ENCODE measurements at regions not wholly inside any gene's neighbourhood (a gene's known extent, or its start where the extent isn't known, plus 50 kb on each side); places are given as distances from the start of the nearest gene placed in this dataset.

DNA sequence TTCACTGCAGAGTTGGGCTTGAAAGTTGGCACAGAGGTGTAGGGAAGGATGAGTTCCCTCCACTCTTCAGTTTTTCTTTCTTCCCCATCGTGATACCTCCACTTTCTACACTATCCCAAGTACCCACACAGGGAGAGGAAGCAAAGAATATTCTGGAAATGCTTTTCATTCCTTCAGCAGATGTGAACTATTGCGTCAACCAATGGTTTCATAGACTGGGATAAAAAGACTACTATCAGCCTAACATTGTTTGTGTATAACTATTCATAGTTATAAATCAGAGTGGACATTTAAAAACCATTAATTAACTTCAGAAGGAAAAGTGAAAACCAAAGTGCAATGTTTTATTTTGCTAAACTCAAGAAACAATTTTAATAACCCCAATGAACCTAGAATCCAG, 63.6 kb upstream of the MAMDC2 start:
- intact Hi-C loops (cut with DNase I) = no loop called here
- Histone ChIP-seq H3K36me3 (no peaks in the 10 kb centered on the region), H3K27ac (no peak overlapping the region), H3K9me3 (no peaks in the 10 kb centered on the region), H3K4me1 (no peaks in the 10 kb centered on the region), H3K27me3 (no peaks in the 10 kb centered on the region), H3K4me3 (no peak overlapping the region)
- DNase-seq (ENCODE audit: low spot score in 2 of 2) = no peak
- TF ChIP-seq CTCF (IDR thresholded peaks at IDR 0.05) = no peak

GRCh38 chr9:69980591-69980990, 63.1 kb upstream of the MAMDC2 start:
- H3K4me3 ChIP-seq = no peak overlapping the region
- no peak overlapping the region for H3K27ac ChIP-seq
- DNase-seq (ENCODE audit: low spot score in 2 of 2) = no peak
- TF ChIP-seq CTCF (IDR thresholded peaks at IDR 0.05) = no peak
- intact Hi-C loops (cut with DNase I) = no loop called here
- no peaks in the 10 kb centered on the region for H3K9me3 ChIP-seq
- no peaks in the 10 kb centered on the region for H3K36me3 ChIP-seq
- H3K27me3 ChIP-seq = no peaks in the 10 kb centered on the region
- H3K4me1 ChIP-seq = no peaks in the 10 kb centered on the region

DNA sequence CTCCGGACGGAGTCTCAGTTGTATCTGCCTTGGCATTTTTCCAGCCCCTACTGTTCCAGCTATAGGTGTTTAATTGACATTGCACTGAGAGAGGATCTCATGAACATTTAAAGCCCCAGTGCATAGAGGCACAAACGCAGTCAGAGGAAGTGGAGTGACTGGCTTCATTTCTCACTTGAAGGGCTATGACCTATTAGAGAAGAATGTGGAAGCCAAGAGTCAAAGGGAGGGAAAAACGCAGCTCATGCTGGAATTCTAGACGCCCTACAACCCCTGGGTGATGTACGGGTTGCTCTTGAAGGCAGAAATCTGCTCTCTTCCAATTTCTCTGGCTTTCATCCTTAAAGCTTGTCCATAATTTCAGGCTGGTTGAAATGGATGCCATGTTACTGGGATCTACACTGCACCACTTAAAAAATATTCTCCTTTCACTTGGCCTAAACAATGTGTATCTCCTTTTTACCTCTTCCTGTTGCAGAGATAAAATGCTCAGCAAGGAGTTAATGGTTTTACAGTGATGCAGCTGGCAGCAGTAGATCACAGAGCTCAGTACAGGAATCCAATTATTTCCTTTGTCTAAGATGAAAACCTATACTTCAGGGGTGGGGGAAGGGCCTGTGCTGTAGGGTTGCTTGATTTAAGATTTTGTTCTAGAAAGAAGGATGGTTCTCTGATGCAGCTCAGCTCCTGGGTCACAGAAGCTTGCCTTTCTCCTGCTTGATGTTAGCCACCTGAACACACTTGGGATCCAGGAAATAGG, 61.8 kb upstream of the MAMDC2 start:
- Histone ChIP-seq H3K4me3 (no peak overlapping the region), H3K36me3 (no peaks in the 10 kb centered on the region), H3K4me1 (no peaks in the 10 kb centered on the region), H3K27ac (no peak overlapping the region), H3K9me3 (no peaks in the 10 kb centered on the region), H3K27me3 (no peaks in the 10 kb centered on the region)
- no peak for TF ChIP-seq CTCF (IDR thresholded peaks at IDR 0.05)
- intact Hi-C loops (cut with DNase I) = no loop called here
- DNase-seq (ENCODE audit: low spot score in 2 of 2) = no peak

DNA sequence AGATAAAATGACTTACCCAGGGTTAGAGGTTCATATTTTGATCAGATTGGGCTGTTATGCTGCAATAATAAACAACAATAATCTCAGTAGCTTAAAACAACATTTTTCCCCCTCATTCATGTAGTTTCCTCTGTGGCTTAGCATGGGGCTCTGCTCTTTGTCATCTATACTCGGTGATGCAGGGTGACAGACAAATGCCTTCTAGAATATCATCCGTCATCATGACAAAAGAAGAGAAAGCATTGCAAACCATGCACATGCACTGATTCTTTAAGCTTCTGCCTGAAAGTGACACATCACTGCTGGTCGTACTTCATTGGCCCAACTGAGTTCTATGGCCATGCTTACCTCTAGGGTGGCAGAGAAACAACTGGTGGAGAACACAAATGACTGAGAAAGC, 58.8 kb upstream of the MAMDC2 start:
- Histone ChIP-seq H3K4me3 (no peak overlapping the region), H3K9me3 (no peaks in the 10 kb centered on the region), H3K36me3 (no peaks in the 10 kb centered on the region), H3K27ac (no peak overlapping the region), H3K4me1 (no peaks in the 10 kb centered on the region), H3K27me3 (no peaks in the 10 kb centered on the region)
- intact Hi-C loops (cut with DNase I) = no loop called here
- TF ChIP-seq CTCF (IDR thresholded peaks at IDR 0.05) = no peak
- DNase-seq (ENCODE audit: low spot score in 2 of 2) = no peak

- intact Hi-C loops (cut with DNase I) = no loop called here
- no peak for TF ChIP-seq CTCF (IDR thresholded peaks at IDR 0.05)
- H3K4me3 ChIP-seq = no peak overlapping the region
These were observed 57.7 kb upstream of the MAMDC2 start for GRCh38 chr9:69985971-69986370.

DNA sequence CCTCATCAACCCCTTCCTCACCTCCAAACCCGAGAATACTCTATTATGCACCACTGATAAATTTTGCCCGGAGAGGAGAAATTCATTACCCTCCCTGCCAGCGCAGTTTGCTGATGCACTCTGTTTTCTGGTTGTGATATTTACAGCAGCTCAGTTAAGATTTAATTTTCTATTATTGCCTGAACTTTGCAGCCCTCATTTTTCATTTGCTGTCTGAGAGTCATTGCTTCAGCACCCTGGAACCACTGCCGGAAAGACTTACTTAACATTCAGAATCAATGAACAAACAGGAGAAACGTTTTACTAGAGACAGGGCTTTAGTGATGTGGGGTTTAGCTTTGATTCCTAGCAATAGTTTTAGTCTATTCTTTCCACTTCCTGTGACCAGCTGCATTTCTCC, 56.7 kb upstream of the MAMDC2 start:
- no peak for DNase-seq (ENCODE audit: low spot score in 2 of 2)
- Histone ChIP-seq H3K36me3 (no peaks in the 10 kb centered on the region), H3K9me3 (no peaks in the 10 kb centered on the region), H3K4me3 (no peak overlapping the region), H3K4me1 (no peaks in the 10 kb centered on the region), H3K27ac (no peak overlapping the region), H3K27me3 (no peaks in the 10 kb centered on the region)
- intact Hi-C loops (cut with DNase I) = no loop called here
- no peak for TF ChIP-seq CTCF (IDR thresholded peaks at IDR 0.05)

More at GRCh38 chr9:69985971-69986370, 57.7 kb upstream of the MAMDC2 start:
- no peak for DNase-seq (ENCODE audit: low spot score in 2 of 2)
- Histone ChIP-seq H3K9me3 (no peaks in the 10 kb centered on the region), H3K4me1 (no peaks in the 10 kb centered on the region), H3K36me3 (no peaks in the 10 kb centered on the region), H3K27ac (no peak overlapping the region), H3K27me3 (no peaks in the 10 kb centered on the region)

All from ascending aorta (tissue), 2 donors.